Endothelial cell of umbilical vein (primary cell): ENCODE measurements at regions not wholly inside any gene's neighbourhood (a gene's known extent, or its start where the extent isn't known, plus 50 kb on each side); places are given as distances from the start of the nearest gene placed in this dataset.

ENCODE experiments used
- BruUV-seq: library from RNA; stranded (reverse); fragments of 400-500 nt; replicated peaks from 2 replicates; lab custom pipeline; 2021; lab: Mats Ljungman, UMichigan
- CTCF ChIA-PET: fragments of 300-600, 350-600 bp; sonication (Branson Sonifier 250); formaldehyde crosslinking; loops from one replicate; lab custom pipeline; 2021; ENCODE audit warnings: antibody characterized with exemption, inconsistent platforms; lab: Charles Lee
- POLR2A ChIA-PET: fragments of 300-600, 350-600 bp; sonication (Branson Sonifier 250); formaldehyde crosslinking; loops from one replicate; lab custom pipeline; 2021; ENCODE audit warnings: antibody characterized with exemption, inconsistent platforms; lab: Charles Lee
- DNase-seq: peaks from one replicate; pipeline ENCODE4 v3.0.0-alpha.2; 2011; ENCODE audit warnings: low read depth, low spot score
- FAIRE-seq: peaks from 2 replicates; lab custom pipeline; 2011; peaks lifted over from hg19 to GRCh38; lab: Jason Lieb, UNC
- H2AFZ ChIP-seq: 2 replicates; pipeline ENCODE4 v1.6.0; 2012; ENCODE audit warnings: low read depth, low read length, control low read depth, inconsistent platforms
- H3K27ac ChIP-seq: 2 replicates; pipeline ENCODE4 v1.5.1; 2011; ENCODE audit warnings: low read depth, mild to moderate bottlenecking, control low read depth, low read length, moderate library complexity; ENCODE audit not compliant: insufficient read depth
- H3K27me3 ChIP-seq, 2 experiments: 2 replicates each; pipeline versions ENCODE4 v1.6.0 to v1.6.1; 2011; ENCODE audit warnings: low read length in 2 of 2, mixed read lengths in 1 of 2; ENCODE audit not compliant: control insufficient read depth in 2 of 2, insufficient read depth in 2 of 2
- H3K36me3 ChIP-seq, 2 experiments: 2 replicates in 1 of 2; 3 replicates in 1 of 2; pipeline ENCODE4 v1.5.1; 2011; ENCODE audit warnings: low read length in 2 of 2, mild to moderate bottlenecking in 1 of 2, moderate library complexity in 1 of 2; ENCODE audit not compliant: control insufficient read depth in 2 of 2, insufficient read depth in 2 of 2; ENCODE audit errors: extremely low read depth in 1 of 2
- H3K4me1 ChIP-seq: 3 replicates; pipeline ENCODE4 v1.5.1; 2011; ENCODE audit warnings: mild to moderate bottlenecking, low read length; ENCODE audit not compliant: control insufficient read depth, insufficient read depth; ENCODE audit errors: extremely low read depth
- H3K4me2 ChIP-seq: 2 replicates; pipeline ENCODE4 v1.6.1; 2011; ENCODE audit warnings: low read length, control low read depth, mixed read lengths; ENCODE audit not compliant: insufficient read depth
- H3K4me3 ChIP-seq, 3 experiments: fragments of 200-600 bp in 1 of 3; sonication (generic), shearing (Covaris generic) in 1 of 3; replicated peaks in 1 of 3; 2 replicates each; pipeline ENCODE4 v1.5.1; 2011 to 2016; ENCODE audit warnings: control low read depth in 3 of 3, low read length in 3 of 3, mild to moderate bottlenecking in 2 of 3, inconsistent platforms in 1 of 3, low read depth in 1 of 3, moderate library complexity in 1 of 3; ENCODE audit not compliant: insufficient read depth in 1 of 3
- H3K79me2 ChIP-seq: 2 replicates; pipeline ENCODE4 v1.6.0; 2012; ENCODE audit warnings: low read length, inconsistent platforms; ENCODE audit not compliant: control insufficient read depth, insufficient read depth
- H3K9ac ChIP-seq: replicated peaks from 2 replicates; pipeline ENCODE3; 2011; ENCODE audit warnings: low read length, control low read depth; ENCODE audit not compliant: insufficient read depth; ENCODE audit errors: extremely low read depth
- H3K9me1 ChIP-seq: replicated peaks from 3 replicates; pipeline ENCODE4 v1.6.0; 2011; ENCODE audit warnings: mild to moderate bottlenecking, low read length; ENCODE audit not compliant: control insufficient read depth, insufficient read depth; ENCODE audit errors: extremely low read depth
- H3K9me3 ChIP-seq: replicated peaks from 2 replicates; pipeline ENCODE4 v1.5.1; 2012; ENCODE audit warnings: low read length, inconsistent platforms; ENCODE audit not compliant: control insufficient read depth, insufficient read depth
- H4K20me1 ChIP-seq: replicated peaks from 2 replicates; pipeline ENCODE3; 2011; ENCODE audit warnings: mild to moderate bottlenecking, low read length; ENCODE audit not compliant: control insufficient read depth, insufficient read depth; ENCODE audit errors: extremely low read depth
- CTCF ChIP-seq, 2 donors: IDR thresholded peaks; 1 replicate in 1 of 2; 2 replicates in 1 of 2; pipeline ENCODE4 v1.5.1; 2011; ENCODE audit warnings: low read length in 2 of 2, mild to moderate bottlenecking in 2 of 2, moderate library complexity in 2 of 2, control low read depth in 1 of 2, inconsistent platforms in 1 of 2, low read depth in 1 of 2; ENCODE audit not compliant: insufficient read depth in 1 of 2; ENCODE audit errors: extremely low read depth in 1 of 2
- EZH2 ChIP-seq: IDR thresholded peaks from 2 replicates; pipeline ENCODE4 v1.6.1; 2012; ENCODE audit warnings: borderline replicate concordance, low read depth, mild to moderate bottlenecking, moderate library complexity, low read length, inconsistent platforms; ENCODE audit not compliant: severe bottlenecking
- FOS ChIP-seq: IDR thresholded peaks from 2 replicates; pipeline ENCODE4 v1.6.1; 2011; ENCODE audit warnings: mild to moderate bottlenecking, low read length, moderate library complexity, borderline replicate concordance; ENCODE audit not compliant: insufficient read depth
- GATA2 ChIP-seq: IDR thresholded peaks from 2 replicates; pipeline ENCODE4 v1.7.0; 2011; ENCODE audit warnings: low read depth, mild to moderate bottlenecking, moderate library complexity, mixed read lengths, low read length; ENCODE audit not compliant: insufficient read length, insufficient read depth
- JUN ChIP-seq: IDR thresholded peaks from 2 replicates; pipeline ENCODE4 v1.6.1; 2011; ENCODE audit warnings: borderline replicate concordance, low read depth; ENCODE audit not compliant: insufficient read length, insufficient read depth
- MAX ChIP-seq: IDR thresholded peaks from 2 replicates; pipeline ENCODE4 v1.6.1; 2011; ENCODE audit not compliant: insufficient read depth, insufficient read length
- MYC ChIP-seq: IDR thresholded peaks from one replicate; pipeline ENCODE4 v1.6.1; 2011; ENCODE audit warnings: mild to moderate bottlenecking, low read depth, low read length
- POLR2A ChIP-seq: IDR thresholded peaks from 2 replicates; pipeline ENCODE4 v1.6.1; 2012; ENCODE audit warnings: low read depth, mild to moderate bottlenecking, control low read depth, low read length
- POLR2AphosphoS5 ChIP-seq: IDR thresholded peaks from 2 replicates; pipeline ENCODE4 v1.6.1; 2012; ENCODE audit warnings: low read depth, mild to moderate bottlenecking, control low read depth, low read length, moderate library complexity; ENCODE audit not compliant: insufficient read depth
- dilution Hi-C: fragments of 300-500 bp; cut with MboI; formaldehyde crosslinking; loops from one replicate; pipeline ENCODE4 v1.15.0; 2019; ENCODE audit warnings: low sequenced_read_pairs; ENCODE audit not compliant: extremely low pct_ligation_motif_present
- intact Hi-C: fragments of 100-400 bp; cut with micrococcal nuclease; formaldehyde crosslinking; loops from one replicate; pipeline ENCODE4 v1.10.0; 2022

GRCh38 chr10:33396938-33397337 is 62.5 kb upstream of the NRP1 start:
- Histone ChIP-seq H3K36me3 (no peaks in the 10 kb centered on the region), H3K4me1 (no peaks in the 10 kb centered on the region), H3K4me2 (no peak overlapping the region), H3K27me3 (peaks cover 8 to 14% of the 10 kb centered on the region in 2 experiments), H3K9me1 (no peaks in the 10 kb centered on the region), H2AFZ (no peak overlapping the region), H3K9me3 (no peaks in the 10 kb centered on the region), H3K9ac (no peak overlapping the region), H4K20me1 (no peaks in the 10 kb centered on the region), H3K79me2 (no peaks in the 10 kb centered on the region), H3K4me3 (no peak overlapping the region), H3K27ac (no peak overlapping the region)
- TF ChIP-seq JUN, result no peak
- TF ChIP-seq GATA2, result no peak
- no peak for TF ChIP-seq FOS
- TF ChIP-seq POLR2A, result no peak
- no peak for TF ChIP-seq POLR2AphosphoS5
- TF ChIP-seq CTCF (IDR thresholded peaks at IDR 0.05; ENCODE audit: extremely low read depth in 1 of 2, insufficient read depth in 1 of 2, low read depth in 1 of 2, low read length in 2 of 2), result no peak
- no peak for TF ChIP-seq EZH2
- no peak for TF ChIP-seq MYC
- TF ChIP-seq MAX, result no peak
- no TSS peak for BruUV-seq
- DNase-seq (no peak), FAIRE-seq (no peak)
- dilution Hi-C loops, result no loop called here
- intact Hi-C loops, result no loop called here
- CTCF ChIA-PET, result no interaction called here
- POLR2A ChIA-PET, result no interaction called here
